ENCODE measurements at regions not wholly inside any gene's neighbourhood (a gene's known extent, or its start where the extent isn't known, plus 50 kb on each side); places are given as distances from the start of the nearest gene placed in this dataset.

DNA sequence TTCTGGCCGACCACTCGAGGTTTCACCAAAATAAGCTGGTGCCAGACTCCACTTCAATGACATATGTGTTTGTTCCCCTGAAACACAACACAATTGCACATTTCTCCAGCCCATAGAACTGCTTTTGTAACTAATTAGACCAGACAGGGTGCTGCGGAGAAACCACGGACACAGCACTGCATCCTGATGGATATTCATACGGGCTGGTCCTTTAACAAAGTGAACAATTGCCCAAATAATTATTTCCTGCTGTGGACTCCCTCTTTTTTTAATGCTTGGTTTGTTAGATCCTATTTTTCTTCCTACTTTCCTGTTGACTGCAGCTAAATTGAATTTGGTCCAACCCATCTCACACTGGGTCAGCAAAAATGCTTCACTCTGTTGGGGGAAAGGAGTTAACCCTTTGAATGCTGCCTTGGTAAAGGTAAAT, 198.6 kb upstream of the BMPER start:
- no peak for TF ChIP-seq CTCF (IDR thresholded peaks at IDR 0.05)
- no peak for TF ChIP-seq POLR2A (IDR thresholded peaks at IDR 0.05)

Data from esophagus squamous epithelium (tissue), 4 donors.